Endothelial cell (in vitro differentiated cells): ENCODE measurements at regions not wholly inside any gene's neighbourhood (a gene's known extent, or its start where the extent isn't known, plus 50 kb on each side); places are given as distances from the start of the nearest gene placed in this dataset.

ENCODE experiments used
- DNase-seq: peaks from one replicate; pipeline ENCODE4 v3.0.0; 2021; ENCODE audit warnings: low spot score
- H3K27ac Mint-ChIP-seq: one replicate; pipeline ENCODE4 v1.8.0; 2021; ENCODE audit warnings: mixed read lengths, inconsistent platforms; ENCODE audit not compliant: unreplicated experiment
- H3K27me3 Mint-ChIP-seq: one replicate; pipeline ENCODE4 v1.8.0; 2021; ENCODE audit warnings: mild to moderate bottlenecking, moderate library complexity, mixed read lengths, inconsistent platforms; ENCODE audit not compliant: unreplicated experiment
- H3K36me3 Mint-ChIP-seq: one replicate; pipeline ENCODE4 v1.8.0; 2021; ENCODE audit warnings: mild to moderate bottlenecking, low read depth, mixed read lengths, inconsistent platforms; ENCODE audit not compliant: unreplicated experiment
- H3K4me1 Mint-ChIP-seq: one replicate; pipeline ENCODE4 v1.8.0; 2021; ENCODE audit warnings: mild to moderate bottlenecking, mixed read lengths, inconsistent platforms; ENCODE audit not compliant: unreplicated experiment
- H3K4me3 Mint-ChIP-seq: one replicate; pipeline ENCODE4 v1.8.0; 2021; ENCODE audit warnings: mild to moderate bottlenecking, mixed read lengths, inconsistent platforms; ENCODE audit not compliant: unreplicated experiment
- H3K9me3 Mint-ChIP-seq: one replicate; pipeline ENCODE4 v1.8.0; 2021; ENCODE audit warnings: mixed read lengths, inconsistent platforms; ENCODE audit not compliant: unreplicated experiment
- CTCF ChIP-seq: fragments of 200-600 bp; sonication (generic); IDR thresholded peaks from one replicate; pipeline ENCODE4 v1.5.0; 2021; ENCODE audit warnings: antibody characterized with exemption; ENCODE audit not compliant: unreplicated experiment

GRCh38 chr3:159600291-159600690 lies 388.3 kb upstream of the IL12A start:
- TF ChIP-seq CTCF = no peak
- no peaks in the 10 kb centered on the region for H3K9me3 Mint-ChIP-seq
- peaks cover 1% of the 10 kb centered on the region for H3K27me3 Mint-ChIP-seq
- H3K27ac Mint-ChIP-seq = no peak overlapping the region
- H3K4me3 Mint-ChIP-seq = no peak overlapping the region
- no peak for DNase-seq
- H3K36me3 Mint-ChIP-seq = no peaks in the 10 kb centered on the region
- peaks cover 8% of the 10 kb centered on the region for H3K4me1 Mint-ChIP-seq

- Mint-ChIP-seq H3K9me3 (no peaks in the 10 kb centered on the region), H3K4me1 (peaks cover 4% of the 10 kb centered on the region), H3K4me3 (no peak overlapping the region), H3K36me3 (no peaks in the 10 kb centered on the region), H3K27me3 (no peaks in the 10 kb centered on the region), H3K27ac (no peak overlapping the region)
- no peak for TF ChIP-seq CTCF
- DNase-seq = no peak
Observed at GRCh38 chr3:159604151-159604581, 384.5 kb upstream of the IL12A start.

- DNase-seq = no peak
- H3K4me3 Mint-ChIP-seq = no peak overlapping the region
- H3K9me3 Mint-ChIP-seq = no peaks in the 10 kb centered on the region
- TF ChIP-seq CTCF = no peak
- no peak overlapping the region for H3K27ac Mint-ChIP-seq
- H3K36me3 Mint-ChIP-seq = no peaks in the 10 kb centered on the region
- peaks cover 4% of the 10 kb centered on the region for H3K4me1 Mint-ChIP-seq
- no peaks in the 10 kb centered on the region for H3K27me3 Mint-ChIP-seq
Observed at GRCh38 chr3:159605101-159605500, 383.5 kb upstream of the IL12A start.

DNA sequence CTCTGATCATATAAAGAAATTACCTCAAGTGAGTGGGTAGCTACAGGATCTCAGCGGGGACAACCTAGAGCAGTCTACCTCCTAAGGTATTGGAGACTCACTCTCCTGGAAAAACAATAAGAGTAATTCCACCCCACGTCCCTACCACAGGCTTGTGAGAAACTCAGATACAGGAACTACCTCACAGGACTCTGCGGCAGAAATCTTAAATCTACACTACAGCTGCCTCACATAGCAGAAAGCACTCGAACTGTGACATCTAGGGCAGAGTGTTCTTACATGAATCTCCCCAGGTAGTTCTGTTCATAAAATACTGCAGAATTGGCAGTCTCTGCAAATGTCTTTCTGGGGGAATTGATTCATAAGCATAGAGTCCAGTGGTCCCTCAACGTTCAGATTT lies 382.9 kb upstream of the IL12A start:
- H3K4me3 Mint-ChIP-seq = no peak overlapping the region
- H3K27me3 Mint-ChIP-seq = no peaks in the 10 kb centered on the region
- TF ChIP-seq CTCF = no peak
- H3K4me1 Mint-ChIP-seq = peaks cover 4% of the 10 kb centered on the region
- H3K36me3 Mint-ChIP-seq = no peaks in the 10 kb centered on the region
- no peaks in the 10 kb centered on the region for H3K9me3 Mint-ChIP-seq
- H3K27ac Mint-ChIP-seq = no peak overlapping the region
- no peak for DNase-seq

DNA sequence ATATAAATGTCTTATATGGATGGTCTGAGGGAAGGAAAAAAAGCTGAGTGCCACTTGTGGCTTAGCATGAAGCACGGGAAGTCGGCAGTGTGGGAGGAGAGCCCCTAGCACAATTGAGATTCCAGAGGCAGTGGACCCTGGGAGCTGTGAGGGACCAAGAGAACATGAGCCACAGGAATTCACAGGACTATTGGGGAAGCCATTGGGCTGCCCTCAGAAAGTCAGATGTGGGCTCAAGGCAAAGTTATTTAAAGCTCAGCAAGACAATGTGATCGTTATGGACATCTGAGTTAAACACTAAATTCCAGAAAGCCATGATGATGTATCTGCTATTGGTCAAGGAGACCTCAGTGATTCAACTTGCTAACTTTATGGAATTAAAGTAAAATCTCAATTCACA lies 380.8 kb upstream of the IL12A start:
- Mint-ChIP-seq H3K27me3 (no peaks in the 10 kb centered on the region), H3K9me3 (no peaks in the 10 kb centered on the region), H3K27ac (no peak overlapping the region), H3K4me3 (no peak overlapping the region), H3K36me3 (no peaks in the 10 kb centered on the region), H3K4me1 (peaks cover 1% of the 10 kb centered on the region)
- no peak for TF ChIP-seq CTCF
- DNase-seq = no peak
